HepG2 (cell line): ENCODE measurements at regions not wholly inside any gene's neighbourhood (a gene's known extent, or its start where the extent isn't known, plus 50 kb on each side); places are given as distances from the start of the nearest gene placed in this dataset.

Experiments
- ATAC-seq: fragments of 200-7000 bp; cut with Tn5 transposase; 3 replicates; pipeline ENCODE4 v1.9.1; 2020; ENCODE audit warnings: mild to moderate bottlenecking, moderate library complexity
- BruUV-seq: library from RNA; stranded (reverse); fragments of 400-500 nt; replicated peaks from 2 replicates; lab custom pipeline; 2021; lab: Mats Ljungman, UMichigan
- CTCF ChIA-PET: fragments of 300-600 bp; formaldehyde crosslinking; extraction: SDS; loops from one replicate; lab custom pipeline; 2021; ENCODE audit warnings: low total read pairs, inconsistent platforms, low intra/inter-chr PET ratio; lab: Yijun Ruan, JAX
- POLR2A ChIA-PET: fragments of 350-600 bp; sonication (Branson Sonifier 250); formaldehyde crosslinking; loops from one replicate; lab custom pipeline; 2020; ENCODE audit warnings: antibody characterized with exemption, inconsistent platforms; lab: Yijun Ruan, JAX
- DNase-seq: peaks from one replicate; pipeline ENCODE4 v3.0.0-alpha.2; 2015; ENCODE audit warnings: low spot score
- FAIRE-seq: peaks from 3 replicates; lab custom pipeline; 2011; peaks lifted over from hg19 to GRCh38; lab: Jason Lieb, UNC
- H2AFZ ChIP-seq: one replicate; pipeline ENCODE4 v1.6.1; 2011; ENCODE audit warnings: low read length, inconsistent platforms
- H3K27ac ChIP-seq: fragments of 300-600 bp; 3 replicates; pipeline ENCODE4 v1.8.0; 2011; ENCODE audit warnings: mixed run types, mild to moderate bottlenecking, mixed read lengths, low read length, inconsistent platforms; ENCODE audit not compliant: insufficient read depth; ENCODE audit errors: extremely low read length
- H3K27me3 ChIP-seq, 2 experiments: fragments of 200-600 bp in 1 of 2; 2 replicates in 1 of 2; 3 replicates in 1 of 2; pipeline versions ENCODE4 v1.6.0 to v1.8.0; 2011; ENCODE audit warnings: low read length in 2 of 2, mild to moderate bottlenecking in 2 of 2, moderate library complexity in 2 of 2, inconsistent platforms in 1 of 2; ENCODE audit not compliant: insufficient read depth in 2 of 2, control insufficient read depth in 1 of 2
- H3K36me3 ChIP-seq, 2 experiments: fragments of 200-600 bp in 1 of 2; replicated peaks in 1 of 2; 2 replicates in 1 of 2; 3 replicates in 1 of 2; pipeline versions ENCODE4 v1.5.1 to v1.8.0; 2011; ENCODE audit warnings: low read length in 2 of 2, inconsistent platforms in 1 of 2; ENCODE audit not compliant: insufficient read depth in 2 of 2, control insufficient read depth in 1 of 2
- H3K4me1 ChIP-seq: 2 replicates; pipeline ENCODE4 v1.5.1; 2012; ENCODE audit warnings: low read length, inconsistent platforms; ENCODE audit not compliant: insufficient read depth
- H3K4me2 ChIP-seq: 2 replicates; pipeline ENCODE4 v1.6.0; 2011; ENCODE audit warnings: low read depth, low read length, inconsistent platforms
- H3K4me3 ChIP-seq, 3 experiments: fragments of 200-600 bp in 1 of 3; sonication (generic), shearing (Covaris generic) in 1 of 3; replicated peaks in 1 of 3; 2 replicates each; pipeline ENCODE4 v1.5.1; 2011 to 2016; ENCODE audit warnings: low read length in 3 of 3, inconsistent platforms in 2 of 3, low read depth in 2 of 3, mild to moderate bottlenecking in 2 of 3, control low read depth in 1 of 3, mixed read lengths in 1 of 3; ENCODE audit not compliant: insufficient read depth in 1 of 3
- H3K79me2 ChIP-seq: one replicate; pipeline ENCODE4 v1.6.1; 2011; ENCODE audit warnings: low read length, inconsistent platforms; ENCODE audit not compliant: insufficient read depth
- H3K9ac ChIP-seq: 2 replicates; pipeline ENCODE4 v1.6.0; 2011; ENCODE audit warnings: mild to moderate bottlenecking, low read depth, low read length, inconsistent platforms; ENCODE audit not compliant: insufficient read depth
- H3K9me3 ChIP-seq: 2 replicates; pipeline ENCODE4 v1.5.1; 2012; ENCODE audit warnings: mild to moderate bottlenecking, low read length
- H4K20me1 ChIP-seq: 2 replicates; pipeline ENCODE4 v1.6.0; 2011; ENCODE audit warnings: inconsistent platforms, mild to moderate bottlenecking, low read length, moderate library complexity; ENCODE audit not compliant: insufficient read depth
- CHD2 ChIP-seq: IDR thresholded peaks from 2 replicates; pipeline ENCODE4 v1.6.1; 2011; ENCODE audit warnings: low read depth, low read length, improper control_type of control experiment
- HNRNPLL ChIP-seq: fragments of 200-400 bp; formaldehyde crosslinking; IDR thresholded peaks from 2 replicates; pipeline ENCODE4 v1.6.1; 2017; ENCODE audit warnings: mild to moderate bottlenecking, low read depth, low read length; ENCODE audit not compliant: poor library complexity, severe bottlenecking
- NFYB ChIP-seq: sonication (generic); formaldehyde crosslinking; IDR thresholded peaks from 2 replicates; pipeline ENCODE4 v1.4.0; 2020; ENCODE audit warnings: missing genetic modification reagents
- PRPF4 ChIP-seq: fragments of 200-400 bp; formaldehyde crosslinking; IDR thresholded peaks from 2 replicates; pipeline ENCODE4 v1.6.1; 2016; ENCODE audit warnings: low read length, low read depth; ENCODE audit not compliant: poor library complexity, severe bottlenecking
- RORA ChIP-seq: sonication (generic); formaldehyde crosslinking; IDR thresholded peaks from 2 replicates; pipeline ENCODE4 v1.5.0; 2020; ENCODE audit warnings: mild to moderate bottlenecking, missing genetic modification reagents, moderate library complexity
- ZNF224 ChIP-seq: sonication (generic); formaldehyde crosslinking; IDR thresholded peaks from 2 replicates; pipeline ENCODE4 v1.5.0; 2020; ENCODE audit warnings: mild to moderate bottlenecking, missing genetic modification reagents
- ZNF331 ChIP-seq: sonication (generic); formaldehyde crosslinking; IDR thresholded peaks from 2 replicates; pipeline ENCODE4 v1.4.0; 2020; ENCODE audit warnings: missing genetic modification reagents
- ZNF530 ChIP-seq: sonication (generic); formaldehyde crosslinking; IDR thresholded peaks from 2 replicates; pipeline ENCODE4 v1.5.0; 2020; ENCODE audit warnings: low read depth, mild to moderate bottlenecking, missing genetic modification reagents
- ZNF589 ChIP-seq: sonication (generic); formaldehyde crosslinking; conservative IDR thresholded peaks from 2 replicates; pipeline ENCODE4 v1.8.0; 2022; ENCODE audit warnings: mild to moderate bottlenecking, moderate library complexity, missing genetic modification reagents
- ZNF672 ChIP-seq: sonication (generic); formaldehyde crosslinking; IDR thresholded peaks from 2 replicates; pipeline ENCODE4 v1.8.1; 2022; ENCODE audit warnings: missing genetic modification reagents
- ZNF7 ChIP-seq: IDR thresholded peaks from 2 replicates; pipeline ENCODE4 v1.6.1; 2016; ENCODE audit warnings: missing biosample characterization, missing genetic modification reagents
- ZNF766 ChIP-seq: sonication (generic); formaldehyde crosslinking; IDR thresholded peaks from 2 replicates; pipeline ENCODE4 v1.5.0; 2020; ENCODE audit warnings: missing genetic modification reagents, borderline replicate concordance
- WGBS: methylation state at CpG from one replicate; pipeline ENCODE4 v1.1.6; 2017; ENCODE audit warnings: low lambda C conversion rate; 5-methylcytosine and 5-hydroxymethylcytosine counted together
- in situ Hi-C: cut with HindIII; loops from 2 replicates; pipeline ENCODE4 v1.10.0; 2017; ENCODE audit warnings: low pct_unique_long_range_greater_than_20kb; ENCODE audit not compliant: extremely low pct_ligation_motif_present
- intact Hi-C: fragments of 100-400 bp; cut with micrococcal nuclease; formaldehyde crosslinking; loops from one replicate; pipeline ENCODE4 v1.10.0; 2022; ENCODE audit not compliant: unreplicated experiment
- TF ChIP-seq, protein P1 (sequence below): IDR thresholded peaks from 2 replicates; pipeline ENCODE4 v1.6.1; 2016; ENCODE audit warnings: missing biosample characterization, missing genetic modification reagents, low read depth
- TF ChIP-seq, protein P2 (sequence below): sonication (generic); formaldehyde crosslinking; IDR thresholded peaks from 2 replicates; pipeline ENCODE4 v1.4.0; 2020; ENCODE audit warnings: missing genetic modification reagents
- TF ChIP-seq, protein P3 (sequence below): sonication (generic); formaldehyde crosslinking; IDR thresholded peaks from 2 replicates; pipeline ENCODE4 v1.4.0; 2020; ENCODE audit warnings: mild to moderate bottlenecking, missing genetic modification reagents
- TF ChIP-seq, protein P4 (sequence below): sonication (generic); formaldehyde crosslinking; conservative IDR thresholded peaks from 2 replicates; pipeline ENCODE4 v1.8.0; 2022; ENCODE audit warnings: missing genetic modification reagents

DNA sequence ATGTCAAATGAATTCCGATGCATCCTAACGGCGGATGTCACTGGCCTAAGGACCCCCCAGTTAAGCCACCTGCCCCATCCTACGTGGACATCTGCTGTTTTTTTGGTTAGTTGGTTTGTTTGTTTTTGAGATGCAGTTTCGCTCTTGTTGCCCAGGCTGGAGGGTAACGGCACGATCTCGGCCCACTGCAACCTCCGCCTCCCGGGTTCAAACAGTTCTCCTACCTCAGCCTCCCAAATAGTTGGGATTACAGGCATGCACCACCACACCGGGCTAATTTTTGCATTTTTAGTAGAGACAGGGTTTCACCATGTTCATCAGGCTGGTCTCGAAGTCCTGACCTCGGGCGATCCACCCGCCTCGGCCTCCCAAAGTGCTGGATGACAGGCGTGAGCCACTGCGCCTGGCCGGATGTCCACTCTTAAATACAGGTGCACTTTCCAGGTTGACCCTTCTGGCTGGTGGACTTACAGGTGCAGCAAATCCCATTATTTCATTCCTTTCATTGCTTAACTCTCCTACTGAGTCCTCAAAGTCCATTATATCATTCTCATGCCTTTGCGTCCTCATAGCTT, 206.2 kb downstream of the CRLF2 start (continued):
- no peak for TF ChIP-seq ZNF766 (CRISPR knock-in tag)
- TF ChIP-seq, protein P1, sequence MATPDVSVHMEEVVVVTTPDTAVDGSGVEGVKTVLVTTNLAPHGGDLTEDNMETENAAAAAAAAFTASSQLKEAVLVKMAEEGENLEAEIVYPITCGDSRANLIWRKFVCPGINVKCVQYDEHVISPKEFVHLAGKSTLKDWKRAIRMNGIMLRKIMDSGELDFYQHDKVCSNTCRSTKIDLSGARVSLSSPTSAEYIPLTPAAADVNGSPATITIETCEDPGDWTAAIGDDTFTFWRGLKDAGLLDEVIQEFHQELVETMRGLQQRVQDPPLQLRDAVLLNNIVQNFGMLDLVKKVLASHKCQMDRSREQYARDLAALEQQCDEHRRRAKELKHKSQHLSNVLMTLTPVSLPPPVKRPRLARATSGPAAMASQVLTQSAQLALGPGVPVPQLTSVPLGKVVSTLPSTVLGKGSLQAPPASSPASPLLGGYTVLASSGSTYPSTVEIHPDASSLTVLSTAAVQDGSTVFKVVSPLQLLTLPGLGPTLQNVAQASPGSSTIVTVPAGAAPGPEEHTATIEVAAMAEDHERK (CRISPR knock-in tag) = no peak
- TF ChIP-seq ZNF331 = no peak
- TF ChIP-seq PRPF4 = no peak
- TF ChIP-seq, protein P2, sequence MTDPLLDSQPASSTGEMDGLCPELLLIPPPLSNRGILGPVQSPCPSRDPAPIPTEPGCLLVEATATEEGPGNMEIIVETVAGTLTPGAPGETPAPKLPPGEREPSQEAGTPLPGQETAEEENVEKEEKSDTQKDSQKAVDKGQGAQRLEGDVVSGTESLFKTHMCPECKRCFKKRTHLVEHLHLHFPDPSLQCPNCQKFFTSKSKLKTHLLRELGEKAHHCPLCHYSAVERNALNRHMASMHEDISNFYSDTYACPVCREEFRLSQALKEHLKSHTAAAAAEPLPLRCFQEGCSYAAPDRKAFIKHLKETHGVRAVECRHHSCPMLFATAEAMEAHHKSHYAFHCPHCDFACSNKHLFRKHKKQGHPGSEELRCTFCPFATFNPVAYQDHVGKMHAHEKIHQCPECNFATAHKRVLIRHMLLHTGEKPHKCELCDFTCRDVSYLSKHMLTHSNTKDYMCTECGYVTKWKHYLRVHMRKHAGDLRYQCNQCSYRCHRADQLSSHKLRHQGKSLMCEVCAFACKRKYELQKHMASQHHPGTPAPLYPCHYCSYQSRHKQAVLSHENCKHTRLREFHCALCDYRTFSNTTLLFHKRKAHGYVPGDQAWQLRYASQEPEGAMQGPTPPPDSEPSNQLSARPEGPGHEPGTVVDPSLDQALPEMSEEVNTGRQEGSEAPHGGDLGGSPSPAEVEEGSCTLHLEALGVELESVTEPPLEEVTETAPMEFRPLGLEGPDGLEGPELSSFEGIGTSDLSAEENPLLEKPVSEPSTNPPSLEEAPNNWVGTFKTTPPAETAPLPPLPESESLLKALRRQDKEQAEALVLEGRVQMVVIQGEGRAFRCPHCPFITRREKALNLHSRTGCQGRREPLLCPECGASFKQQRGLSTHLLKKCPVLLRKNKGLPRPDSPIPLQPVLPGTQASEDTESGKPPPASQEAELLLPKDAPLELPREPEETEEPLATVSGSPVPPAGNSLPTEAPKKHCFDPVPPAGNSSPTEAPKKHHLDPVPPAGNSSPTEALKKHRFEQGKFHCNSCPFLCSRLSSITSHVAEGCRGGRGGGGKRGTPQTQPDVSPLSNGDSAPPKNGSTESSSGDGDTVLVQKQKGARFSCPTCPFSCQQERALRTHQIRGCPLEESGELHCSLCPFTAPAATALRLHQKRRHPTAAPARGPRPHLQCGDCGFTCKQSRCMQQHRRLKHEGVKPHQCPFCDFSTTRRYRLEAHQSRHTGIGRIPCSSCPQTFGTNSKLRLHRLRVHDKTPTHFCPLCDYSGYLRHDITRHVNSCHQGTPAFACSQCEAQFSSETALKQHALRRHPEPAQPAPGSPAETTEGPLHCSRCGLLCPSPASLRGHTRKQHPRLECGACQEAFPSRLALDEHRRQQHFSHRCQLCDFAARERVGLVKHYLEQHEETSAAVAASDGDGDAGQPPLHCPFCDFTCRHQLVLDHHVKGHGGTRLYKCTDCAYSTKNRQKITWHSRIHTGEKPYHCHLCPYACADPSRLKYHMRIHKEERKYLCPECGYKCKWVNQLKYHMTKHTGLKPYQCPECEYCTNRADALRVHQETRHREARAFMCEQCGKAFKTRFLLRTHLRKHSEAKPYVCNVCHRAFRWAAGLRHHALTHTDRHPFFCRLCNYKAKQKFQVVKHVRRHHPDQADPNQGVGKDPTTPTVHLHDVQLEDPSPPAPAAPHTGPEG (CRISPR knock-in tag) = no peak

DNA sequence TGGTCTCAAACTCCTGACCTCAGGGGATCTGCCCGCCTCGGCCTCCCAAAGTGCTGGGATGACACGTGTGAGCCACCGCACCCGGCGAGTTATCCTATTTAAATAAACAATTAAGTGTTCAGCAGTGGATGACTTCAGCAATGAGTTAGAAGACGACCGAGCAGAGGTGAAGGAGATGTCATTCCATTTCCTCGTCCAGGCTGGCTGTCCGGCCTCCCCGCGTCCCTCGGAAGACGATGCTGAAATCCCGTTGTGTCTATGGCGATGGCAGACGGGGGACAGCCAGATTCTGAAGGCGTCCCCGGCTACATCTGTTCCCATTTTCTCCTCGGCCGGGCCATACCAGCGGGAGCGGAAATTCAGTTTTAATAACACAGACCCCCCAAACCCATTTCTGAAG, 209.8 kb downstream of the CRLF2 start:
- POLR2A ChIA-PET = no interaction called here
- no peak for FAIRE-seq
- no peaks in the 10 kb centered on the region for H3K9me3 ChIP-seq
- H3K9ac ChIP-seq = no peak overlapping the region
- H3K4me1 ChIP-seq = no peaks in the 10 kb centered on the region
- H3K4me2 ChIP-seq = no peak overlapping the region
- BruUV-seq = no TSS peak
- no peaks in the 10 kb centered on the region for H3K36me3 ChIP-seq
- no peaks in the 10 kb centered on the region for H3K27me3 ChIP-seq
- in situ Hi-C loops = no loop called here
- WGBS = 57% methylated on average over 19 of the region's 23 CpGs
- no peak for DNase-seq
- H3K27ac ChIP-seq = no peak overlapping the region
- H4K20me1 ChIP-seq = no peaks in the 10 kb centered on the region
- H3K79me2 ChIP-seq = no peaks in the 10 kb centered on the region
- CTCF ChIA-PET = no interaction called here
- ATAC-seq = no peak
- H2AFZ ChIP-seq = no peak overlapping the region
- intact Hi-C loops = no loop called here
- no peak overlapping the region for H3K4me3 ChIP-seq
- TF ChIP-seq ZNF530 (CRISPR knock-in tag) (no peak), RORA (CRISPR knock-in tag) (no peak), CHD2 (no peak), ZNF589 (CRISPR knock-in tag) (no peak), ZNF672 (no peak), HNRNPLL (no peak), ZNF7 (CRISPR knock-in tag) (no peak), ZNF224 (no peak), NFYB (CRISPR knock-in tag) (no peak)
- TF ChIP-seq, protein P3, sequence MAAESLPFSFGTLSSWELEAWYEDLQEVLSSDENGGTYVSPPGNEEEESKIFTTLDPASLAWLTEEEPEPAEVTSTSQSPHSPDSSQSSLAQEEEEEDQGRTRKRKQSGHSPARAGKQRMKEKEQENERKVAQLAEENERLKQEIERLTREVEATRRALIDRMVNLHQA (CRISPR knock-in tag) = no peak
- TF ChIP-seq, protein P4, sequence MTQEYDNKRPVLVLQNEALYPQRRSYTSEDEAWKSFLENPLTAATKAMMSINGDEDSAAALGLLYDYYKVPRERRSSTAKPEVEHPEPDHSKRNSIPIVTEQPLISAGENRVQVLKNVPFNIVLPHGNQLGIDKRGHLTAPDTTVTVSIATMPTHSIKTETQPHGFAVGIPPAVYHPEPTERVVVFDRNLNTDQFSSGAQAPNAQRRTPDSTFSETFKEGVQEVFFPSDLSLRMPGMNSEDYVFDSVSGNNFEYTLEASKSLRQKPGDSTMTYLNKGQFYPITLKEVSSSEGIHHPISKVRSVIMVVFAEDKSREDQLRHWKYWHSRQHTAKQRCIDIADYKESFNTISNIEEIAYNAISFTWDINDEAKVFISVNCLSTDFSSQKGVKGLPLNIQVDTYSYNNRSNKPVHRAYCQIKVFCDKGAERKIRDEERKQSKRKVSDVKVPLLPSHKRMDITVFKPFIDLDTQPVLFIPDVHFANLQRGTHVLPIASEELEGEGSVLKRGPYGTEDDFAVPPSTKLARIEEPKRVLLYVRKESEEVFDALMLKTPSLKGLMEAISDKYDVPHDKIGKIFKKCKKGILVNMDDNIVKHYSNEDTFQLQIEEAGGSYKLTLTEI (CRISPR knock-in tag) = no peak
